H1 (cell line): ENCODE measurements at regions not wholly inside any gene's neighbourhood (a gene's known extent, or its start where the extent isn't known, plus 50 kb on each side); places are given as distances from the start of the nearest gene placed in this dataset.

ENCODE experiments used
- CTCF ChIA-PET: fragments of 300-600 bp; sonication (Branson Sonifier 250); formaldehyde crosslinking; loops from one replicate; lab custom pipeline; 2021; ENCODE audit not compliant: partially characterized antibody; lab: Charles Lee
- POLR2A ChIA-PET: fragments of 300-600 bp; sonication (Branson Sonifier 250); formaldehyde crosslinking; loops from one replicate; lab custom pipeline; 2021; ENCODE audit warnings: inconsistent platforms; ENCODE audit not compliant: partially characterized antibody; lab: Charles Lee
- DNase-seq, 2 experiments: peaks; one replicate each; pipeline versions ENCODE4 v3.0.0 to v3.0.0-alpha.2; 2010 to 2022; ENCODE audit warnings: low spot score in 2 of 2, low read depth in 1 of 2, mixed read lengths in 1 of 2
- FAIRE-seq: peaks from 2 replicates; lab custom pipeline; 2011; peaks lifted over from hg19 to GRCh38; lab: Jason Lieb, UNC
- H2AFZ ChIP-seq: 2 replicates; pipeline ENCODE4 v1.8.1; 2012; ENCODE audit warnings: low read length, inconsistent platforms
- H2AK5ac ChIP-seq: 2 replicates; pipeline ENCODE4 v1.6.1; 2013; ENCODE audit warnings: low read depth, low read length
- H2BK120ac ChIP-seq: replicated peaks from 2 replicates; pipeline ENCODE3; 2013; ENCODE audit warnings: low read depth, low read length, inconsistent platforms
- H2BK12ac ChIP-seq: 2 replicates; pipeline ENCODE4 v1.6.1; 2013; ENCODE audit warnings: low read depth, low read length
- H2BK15ac ChIP-seq: 2 replicates; pipeline ENCODE4 v1.6.1; 2013; ENCODE audit warnings: low read length
- H2BK20ac ChIP-seq: 2 replicates; pipeline ENCODE4 v1.6.1; 2013; ENCODE audit warnings: low read length
- H2BK5ac ChIP-seq: 2 replicates; pipeline ENCODE4 v1.6.1; 2013; ENCODE audit warnings: low read depth, low read length
- H3K14ac ChIP-seq: 2 replicates; pipeline ENCODE4 v1.6.1; 2013; ENCODE audit warnings: inconsistent platforms; ENCODE audit not compliant: insufficient read length
- H3K18ac ChIP-seq: 2 replicates; pipeline ENCODE4 v1.6.1; 2013; ENCODE audit warnings: low read length; ENCODE audit errors: extremely low read depth
- H3K23ac ChIP-seq: 2 replicates; pipeline ENCODE4 v1.6.1; 2013; ENCODE audit warnings: inconsistent platforms; ENCODE audit not compliant: insufficient read length
- H3K23me2 ChIP-seq: 2 replicates; pipeline ENCODE4 v1.6.1; 2013; ENCODE audit warnings: low read depth, low read length
- H3K27ac ChIP-seq: 2 replicates; pipeline ENCODE4 v1.6.1; 2011; ENCODE audit warnings: low read depth, low read length, inconsistent platforms
- H3K27me3 ChIP-seq, 4 experiments: replicated peaks in 1 of 4; 1 replicate in 1 of 4; 2 replicates in 3 of 4; pipeline versions ENCODE4 v1.6.1 to v1.8.1; 2011 to 2013; ENCODE audit warnings: low read length in 3 of 4, mild to moderate bottlenecking in 3 of 4, inconsistent platforms in 2 of 4, mixed read lengths in 2 of 4, moderate library complexity in 1 of 4; ENCODE audit not compliant: control insufficient read depth in 3 of 4, insufficient read depth in 3 of 4; ENCODE audit errors: extremely low read depth in 1 of 4
- H3K36me3 ChIP-seq, 4 experiments: 2 replicates each; pipeline versions ENCODE4 v1.6.1 to v1.8.1; 2011 to 2013; ENCODE audit warnings: mild to moderate bottlenecking in 4 of 4, low read length in 3 of 4, moderate library complexity in 2 of 4, control low read depth in 1 of 4, inconsistent platforms in 1 of 4; ENCODE audit not compliant: insufficient read depth in 4 of 4, control insufficient read depth in 2 of 4
- H3K4ac ChIP-seq: replicated peaks from 2 replicates; pipeline ENCODE3; 2013; ENCODE audit warnings: low read length, low read depth, mixed read lengths, inconsistent platforms; ENCODE audit not compliant: insufficient read length
- H3K4me1 ChIP-seq, 4 experiments: replicated peaks in 1 of 4; 1 replicate in 1 of 4; 2 replicates in 3 of 4; pipeline versions ENCODE4 v1.6.1 to v1.8.1; 2011 to 2013; ENCODE audit warnings: low read length in 3 of 4, inconsistent platforms in 2 of 4, mixed read lengths in 1 of 4; ENCODE audit not compliant: insufficient read depth in 4 of 4, control insufficient read depth in 3 of 4
- H3K4me2 ChIP-seq, 2 experiments: 2 replicates each; pipeline versions ENCODE4 v1.6.1 to v1.8.1; 2011 to 2013; ENCODE audit warnings: low read depth in 2 of 2, low read length in 2 of 2, control low read depth in 1 of 2, inconsistent platforms in 1 of 2, mild to moderate bottlenecking in 1 of 2; ENCODE audit not compliant: insufficient read depth in 1 of 2
- H3K4me3 ChIP-seq, 4 experiments: fragments of 200-600, 300-600 bp in 1 of 4; sonication (generic), shearing (Covaris generic), sonication (Bioruptor Twin) in 1 of 4; 2 replicates each; pipeline versions ENCODE4 v1.5.1 to v1.8.1; 2011 to 2016; ENCODE audit warnings: low read length in 4 of 4, low read depth in 3 of 4, control low read depth in 2 of 4, inconsistent platforms in 2 of 4, mild to moderate bottlenecking in 2 of 4, mixed read lengths in 1 of 4, moderate library complexity in 1 of 4; ENCODE audit not compliant: insufficient read depth in 2 of 4; ENCODE audit errors: extremely low read depth in 1 of 4
- H3K56ac ChIP-seq: replicated peaks from 2 replicates; pipeline ENCODE3; 2013; ENCODE audit warnings: low read depth, mild to moderate bottlenecking, mixed read lengths, low read length, inconsistent platforms; ENCODE audit not compliant: insufficient read length
- H3K79me1 ChIP-seq: 2 replicates; pipeline ENCODE4 v1.6.1; 2013; ENCODE audit warnings: low read depth, low read length, control low read depth
- H3K79me2 ChIP-seq, 2 experiments: 2 replicates each; pipeline versions ENCODE4 v1.6.1 to v1.8.1; 2012 to 2013; ENCODE audit warnings: low read length in 2 of 2, mild to moderate bottlenecking in 2 of 2, inconsistent platforms in 1 of 2; ENCODE audit not compliant: insufficient read depth in 2 of 2, control insufficient read depth in 1 of 2
- H3K9ac ChIP-seq, 4 experiments: replicated peaks in 1 of 4; 1 replicate in 1 of 4; 2 replicates in 3 of 4; pipeline versions ENCODE4 v1.6.1 to v1.8.1; 2011 to 2013; ENCODE audit warnings: low read depth in 3 of 4, low read length in 3 of 4, control low read depth in 2 of 4, mild to moderate bottlenecking in 2 of 4, moderate library complexity in 2 of 4, inconsistent platforms in 1 of 4; ENCODE audit errors: extremely low read depth in 1 of 4
- H3K9me3 ChIP-seq, 2 experiments: 2 replicates each; pipeline versions ENCODE4 v1.6.1 to v1.8.1; 2012 to 2013; ENCODE audit warnings: mild to moderate bottlenecking in 2 of 2, moderate library complexity in 2 of 2, control low read depth in 1 of 2, inconsistent platforms in 1 of 2, low read depth in 1 of 2, low read length in 1 of 2, mixed read lengths in 1 of 2; ENCODE audit not compliant: insufficient read depth in 2 of 2
- H4K20me1 ChIP-seq, 2 experiments: replicated peaks in 1 of 2; 2 replicates each; pipeline versions ENCODE3 to v1.8.1; 2011 to 2013; ENCODE audit warnings: inconsistent platforms in 2 of 2, low read length in 2 of 2, mild to moderate bottlenecking in 1 of 2; ENCODE audit not compliant: insufficient read depth in 2 of 2, control insufficient read depth in 1 of 2
- H4K5ac ChIP-seq: 2 replicates; pipeline ENCODE4 v1.6.1; 2013; ENCODE audit warnings: low read length, low read depth, mixed read lengths, inconsistent platforms; ENCODE audit not compliant: insufficient read length
- H4K8ac ChIP-seq: 2 replicates; pipeline ENCODE4 v1.8.0; 2013; ENCODE audit warnings: mild to moderate bottlenecking, moderate library complexity, low read length, inconsistent platforms; ENCODE audit not compliant: insufficient read depth; ENCODE audit errors: extremely low read depth
- H4K91ac ChIP-seq: replicated peaks from 2 replicates; pipeline ENCODE3; 2013; ENCODE audit warnings: low read length, mixed read lengths, inconsistent platforms; ENCODE audit not compliant: insufficient read length
- BCL11A ChIP-seq, 2 experiments: IDR thresholded peaks; one replicate each; pipeline ENCODE4 v1.6.1; 2011; ENCODE audit warnings: low read depth in 2 of 2, low read length in 2 of 2, mild to moderate bottlenecking in 2 of 2
- E2F6 ChIP-seq: IDR thresholded peaks from 2 replicates; pipeline ENCODE4 v1.6.1; 2012; ENCODE audit warnings: inconsistent platforms
- EZH2 ChIP-seq: fragments of 200-600 bp; sonication (generic); IDR thresholded peaks from 2 replicates; pipeline ENCODE4 v1.7.1; 2012; ENCODE audit warnings: low read depth, mild to moderate bottlenecking, moderate library complexity, low read length, inconsistent platforms; ENCODE audit not compliant: severe bottlenecking
- GTF2F1 ChIP-seq: IDR thresholded peaks from 2 replicates; pipeline ENCODE4 v1.6.1; 2012; ENCODE audit warnings: low read depth, low read length, improper control_type of control experiment, borderline replicate concordance
- JUN ChIP-seq: IDR thresholded peaks from 2 replicates; pipeline ENCODE4 v1.6.1; 2011; ENCODE audit warnings: low read depth, mild to moderate bottlenecking, improper control_type of control experiment, low read length
- PHF8 ChIP-seq: fragments of 200-600 bp; sonication (generic); conservative IDR thresholded peaks from 2 replicates; pipeline ENCODE4 v1.7.1; 2012; ENCODE audit warnings: low read depth, mild to moderate bottlenecking, inconsistent platforms, low read length, moderate library complexity
- RFX5 ChIP-seq: IDR thresholded peaks from 2 replicates; pipeline ENCODE4 v1.6.1; 2011; ENCODE audit warnings: low read depth, low read length, improper control_type of control experiment, borderline replicate concordance
- SP1 ChIP-seq: IDR thresholded peaks from 2 replicates; pipeline ENCODE4 v1.6.1; 2011; ENCODE audit warnings: low read depth, low read length
- SRF ChIP-seq: IDR thresholded peaks from 2 replicates; pipeline ENCODE4 v1.6.1; 2011; ENCODE audit warnings: mild to moderate bottlenecking, low read depth, low read length, moderate library complexity
- TAF1 ChIP-seq: IDR thresholded peaks from 2 replicates; pipeline ENCODE4 v1.6.1; 2011; ENCODE audit warnings: mild to moderate bottlenecking, low read depth, low read length
- TCF12 ChIP-seq: IDR thresholded peaks from 2 replicates; pipeline ENCODE4 v1.6.1; 2011; ENCODE audit warnings: low read depth, mild to moderate bottlenecking, low read length
- YY1 ChIP-seq: IDR thresholded peaks from 2 replicates; pipeline ENCODE4 v1.6.1; 2011; ENCODE audit warnings: low read depth, mild to moderate bottlenecking, low read length
- ZNF274 ChIP-seq: IDR thresholded peaks from 2 replicates; pipeline ENCODE4 v1.7.0; 2012; ENCODE audit warnings: low read length, borderline replicate concordance; ENCODE audit errors: extremely low read depth
- whole genome bisulfite sequencing, 2 experiments: shearing (Covaris generic) in 1 of 2; methylation state at CpG; one replicate each; pipeline versions ENCODE4 v1.1.6 to v1.1.7; 2013 to 2015; ENCODE audit warnings: low lambda C conversion rate in 2 of 2, mixed read lengths in 2 of 2, inconsistent platforms in 1 of 2, low coverage in 1 of 2, missing lambda C conversion rate in 1 of 2; ENCODE audit not compliant: insufficient replicate concordance in 2 of 2, insufficient coverage in 1 of 2, insufficient read length in 1 of 2; ENCODE audit errors: extremely low coverage in 1 of 2, missing lambda C conversion rate in 1 of 2; 5-methylcytosine and 5-hydroxymethylcytosine counted together

- H3K27me3 ChIP-seq = no peaks in the 10 kb centered on the region
- 93% methylated on average over 2 of the region's 2 CpGs; no CpG with 5 or more reads in 1 of the 2 experiments for WGBS, 2 experiments
- no peak overlapping the region for H2BK5ac ChIP-seq
- no peaks in the 10 kb centered on the region; a peak in 1 of 7 replicates for H3K4me1 ChIP-seq
- FAIRE-seq (no peak), DNase-seq (no peak)
- H2AFZ ChIP-seq = no peak overlapping the region
- no peak overlapping the region for H2BK12ac ChIP-seq
- no peaks in the 10 kb centered on the region for H3K9me3 ChIP-seq
- H3K14ac ChIP-seq = no peak overlapping the region
- H3K4me3 ChIP-seq = no peak overlapping the region
- no peak overlapping the region for H2BK15ac ChIP-seq
- no peaks in the 10 kb centered on the region for H3K79me1 ChIP-seq
- no peaks in the 10 kb centered on the region for H3K23me2 ChIP-seq
- no peak overlapping the region for H3K27ac ChIP-seq
- no peaks in the 10 kb centered on the region for H3K79me2 ChIP-seq
- H3K18ac ChIP-seq = no peak overlapping the region
- H4K91ac ChIP-seq = no peak overlapping the region
- no peak overlapping the region for H2AK5ac ChIP-seq
- no peaks in the 10 kb centered on the region for H4K20me1 ChIP-seq
- H3K4ac ChIP-seq = no peak overlapping the region
- H4K5ac ChIP-seq = no peak overlapping the region
- ChIA-PET POLR2A (no interaction called here), CTCF (no interaction called here)
- H3K9ac ChIP-seq = no peak overlapping the region
- no peaks in the 10 kb centered on the region for H3K36me3 ChIP-seq
- H3K23ac ChIP-seq = no peak overlapping the region
- no peak overlapping the region for H3K4me2 ChIP-seq
- H2BK120ac ChIP-seq = no peak overlapping the region
- no peak overlapping the region for H3K56ac ChIP-seq
- no peak overlapping the region for H4K8ac ChIP-seq
- no peak overlapping the region for H2BK20ac ChIP-seq
- TF ChIP-seq YY1 = no peak
- no peak for TF ChIP-seq EZH2
- TF ChIP-seq ZNF274 = no peak
- no peak for TF ChIP-seq GTF2F1
- no peak for TF ChIP-seq PHF8
- no peak for TF ChIP-seq TCF12
- no peak for TF ChIP-seq TAF1
- TF ChIP-seq JUN = no peak
- TF ChIP-seq RFX5 = no peak
- no peak for TF ChIP-seq SRF
- TF ChIP-seq E2F6 = no peak
- TF ChIP-seq BCL11A (IDR thresholded peaks at IDR 0.05; ENCODE audit: low read depth in 2 of 2, low read length in 2 of 2) = no peak
- no peak for TF ChIP-seq SP1
These were observed 171.8 kb upstream of the KRR1 start for GRCh38 chr12:75683220-75683619.
